HG03378 (cell line): ENCODE measurements at regions not wholly inside any gene's neighbourhood (a gene's known extent, or its start where the extent isn't known, plus 50 kb on each side); places are given as distances from the start of the nearest gene placed in this dataset.

Experiments
- ATAC-seq: cut with Tn5 transposase; IDR thresholded peaks from one replicate; pipeline ENCODE4 v1.9.1; 2021; ENCODE audit warnings: mild to moderate bottlenecking, moderate library complexity; ENCODE audit not compliant: unreplicated experiment

- no peak for ATAC-seq
Observed at GRCh38 chr2:9681427-9681817, 50.6 kb upstream of the YWHAQ start.

DNA sequence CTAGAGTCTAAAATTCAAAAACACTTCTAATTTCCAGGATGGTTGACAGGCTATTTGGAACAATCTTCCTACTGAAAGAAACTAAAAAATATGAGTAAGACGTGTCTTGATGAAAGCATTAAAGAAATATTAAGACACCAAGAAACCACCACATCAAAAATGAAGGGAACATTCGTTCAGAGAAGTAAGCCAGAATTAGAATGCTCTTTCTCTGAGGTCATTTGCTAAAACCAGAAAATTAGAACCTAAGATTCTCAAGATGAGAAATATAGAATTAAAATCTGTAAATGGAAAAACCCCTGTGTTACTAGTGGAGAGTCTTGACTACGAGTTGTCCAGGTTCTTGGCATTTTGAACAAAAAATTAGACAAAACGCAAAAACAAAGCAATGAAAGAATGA lies 54.8 kb upstream of the YWHAQ start:
- no peak for ATAC-seq

DNA sequence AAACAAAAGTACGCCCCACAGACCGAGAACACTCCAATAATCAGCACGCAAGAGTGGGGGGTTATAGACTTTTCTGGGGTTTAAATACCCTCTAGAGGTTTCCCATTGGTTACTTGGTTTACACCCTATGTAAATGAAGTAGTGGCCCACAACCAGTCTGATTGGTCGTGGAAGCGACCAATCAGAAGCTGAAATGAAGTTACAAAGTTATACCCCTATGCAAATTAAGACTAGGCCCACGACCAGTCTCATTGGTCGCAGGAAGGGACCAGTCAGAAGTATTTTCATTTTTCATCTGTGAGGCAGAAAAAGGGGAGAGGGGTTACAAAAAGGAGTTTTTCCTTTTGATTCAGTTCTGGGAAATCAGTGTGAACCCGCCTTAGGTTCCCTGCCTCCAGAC lies 55.3 kb upstream of the YWHAQ start:
- ATAC-seq = no peak

- no peak for ATAC-seq
Observed at GRCh38 chr2:9690252-9690651, 59.5 kb upstream of the YWHAQ start.

GRCh38 chr2:9690716-9691498 lies 60.1 kb upstream of the YWHAQ start:
- no peak for ATAC-seq

- no peak for ATAC-seq
Observed at GRCh38 chr2:9692456-9693195, 61.8 kb upstream of the YWHAQ start.

- ATAC-seq = no peak
Observed at GRCh38 chr2:9693196-9693491, 62.3 kb upstream of the YWHAQ start.

GRCh38 chr2:9693646-9694045 lies 62.8 kb upstream of the YWHAQ start:
- ATAC-seq = no peak

- no peak for ATAC-seq
Observed at GRCh38 chr2:9694661-9695234, 64.0 kb upstream of the YWHAQ start.

- no peak for ATAC-seq
Observed at GRCh38 chr2:9695941-9696340, 65.1 kb upstream of the YWHAQ start.

DNA sequence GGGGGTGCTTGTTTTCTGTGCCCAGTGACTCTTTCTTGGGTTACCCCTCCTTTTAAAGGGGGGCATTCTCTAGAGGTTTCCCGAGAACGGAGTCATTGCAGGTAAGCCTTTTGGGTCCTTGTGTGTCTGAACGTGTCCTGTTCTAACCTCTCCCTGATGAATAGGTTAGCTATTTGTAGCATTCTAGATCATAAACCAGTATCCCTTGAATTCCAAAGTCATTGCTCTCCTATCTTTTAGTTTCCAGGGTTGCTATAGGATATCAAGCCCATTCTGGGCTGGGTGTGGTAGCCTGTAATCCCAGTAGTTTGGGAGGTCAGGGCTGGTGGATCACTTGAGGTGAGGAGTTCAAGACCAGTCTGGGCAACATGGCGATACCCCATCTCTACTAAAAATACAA lies 65.9 kb upstream of the YWHAQ start:
- no peak for ATAC-seq

DNA sequence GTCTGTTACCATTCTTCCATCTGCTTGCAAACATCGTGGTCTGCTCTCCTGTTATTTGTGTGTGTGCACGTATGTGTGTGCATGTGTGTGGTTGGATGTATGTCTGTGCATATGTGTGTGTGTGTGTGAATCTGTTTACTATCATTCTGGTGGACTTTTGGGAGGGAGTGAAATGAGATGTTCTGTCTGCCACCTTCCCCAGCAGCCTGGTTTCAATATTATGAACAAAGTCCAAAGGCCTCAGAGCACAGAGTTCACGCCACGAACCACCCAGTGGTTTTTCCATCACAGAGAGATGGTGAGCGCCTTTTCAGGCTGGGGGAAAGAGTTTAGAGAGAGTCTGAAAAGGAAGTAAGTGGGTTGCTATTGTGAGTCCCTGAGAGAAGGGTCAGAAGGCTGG lies 67.1 kb upstream of the YWHAQ start:
- no peak for ATAC-seq

GRCh38 chr2:9699139-9700108 lies 68.6 kb upstream of the YWHAQ start:
- no peak for ATAC-seq

DNA sequence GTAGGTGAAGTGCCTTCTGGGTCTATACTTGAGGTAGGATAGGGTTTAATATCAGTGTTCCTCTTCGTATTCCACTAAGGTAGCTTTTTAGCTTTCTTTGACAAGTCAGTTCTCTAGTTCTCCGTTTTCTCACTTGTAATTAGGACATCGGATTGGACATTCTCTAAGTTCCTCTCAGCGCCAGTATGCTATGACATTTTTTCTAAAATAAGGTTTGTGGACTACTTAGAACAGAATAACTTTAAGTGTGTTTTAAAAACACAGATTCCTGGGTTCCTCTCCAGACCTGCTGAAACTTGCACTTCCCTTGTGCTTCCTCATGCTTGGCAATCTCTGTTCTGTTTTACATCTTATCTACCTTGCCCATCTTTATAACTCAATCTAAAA lies 69.3 kb upstream of the YWHAQ start:
- no peak for ATAC-seq

- no peak for ATAC-seq
Observed at GRCh38 chr2:9702604-9703084, 71.8 kb upstream of the YWHAQ start.

DNA sequence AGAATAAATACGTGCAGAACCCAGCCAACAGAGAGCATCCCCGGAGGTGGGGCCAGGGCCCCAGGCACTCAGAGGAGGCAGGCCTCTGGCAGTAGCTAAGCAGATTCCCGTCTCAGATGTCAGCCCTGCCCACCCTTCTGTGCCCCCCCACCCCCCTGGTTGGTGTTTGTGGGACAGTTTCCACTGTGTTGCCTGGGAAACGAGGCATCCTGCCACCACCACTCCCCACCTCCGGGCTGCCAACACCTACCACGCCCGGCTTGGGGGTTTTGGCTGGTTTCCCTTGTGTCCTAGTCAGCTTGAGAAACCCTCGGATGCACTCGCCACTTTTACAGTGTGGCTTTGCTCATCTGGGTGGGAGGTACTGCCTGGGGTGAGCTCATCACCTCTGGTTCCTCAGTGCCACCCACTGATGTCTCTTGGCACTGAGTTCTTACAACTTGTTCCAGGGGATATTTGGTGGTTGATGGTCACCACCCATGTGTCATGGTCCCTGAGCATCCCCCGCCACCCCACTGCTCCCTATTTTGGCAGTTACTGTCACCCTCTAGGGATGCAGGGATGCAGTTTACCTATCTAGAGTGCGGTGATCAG lies 72.4 kb upstream of the YWHAQ start:
- ATAC-seq = no peak

DNA sequence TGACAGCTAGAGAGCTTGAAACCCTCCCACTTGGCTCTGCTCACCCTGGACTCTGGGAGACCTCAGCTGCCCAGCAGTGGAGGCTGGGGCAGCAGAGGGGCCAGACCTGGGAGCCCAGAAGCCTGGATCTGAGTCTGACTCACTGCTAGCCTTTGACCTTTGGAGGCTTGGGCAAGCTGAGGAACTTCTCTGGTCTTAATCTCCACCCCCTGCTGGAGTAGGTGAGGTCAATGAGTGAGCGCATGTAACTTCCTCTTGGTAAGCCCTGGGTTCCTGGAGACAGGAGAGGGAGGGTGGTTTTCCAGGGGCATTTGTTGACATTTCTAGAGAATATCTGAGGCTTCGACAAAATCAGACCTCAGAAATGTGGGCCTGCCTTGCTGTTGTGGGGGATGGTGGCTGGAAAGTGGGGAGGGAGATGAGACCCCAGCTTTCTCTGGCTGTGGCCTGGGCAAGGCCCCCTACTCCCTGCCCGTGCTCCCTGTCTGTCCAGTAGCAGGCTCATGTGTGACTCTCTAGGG lies 73.0 kb upstream of the YWHAQ start:
- ATAC-seq = no peak

DNA sequence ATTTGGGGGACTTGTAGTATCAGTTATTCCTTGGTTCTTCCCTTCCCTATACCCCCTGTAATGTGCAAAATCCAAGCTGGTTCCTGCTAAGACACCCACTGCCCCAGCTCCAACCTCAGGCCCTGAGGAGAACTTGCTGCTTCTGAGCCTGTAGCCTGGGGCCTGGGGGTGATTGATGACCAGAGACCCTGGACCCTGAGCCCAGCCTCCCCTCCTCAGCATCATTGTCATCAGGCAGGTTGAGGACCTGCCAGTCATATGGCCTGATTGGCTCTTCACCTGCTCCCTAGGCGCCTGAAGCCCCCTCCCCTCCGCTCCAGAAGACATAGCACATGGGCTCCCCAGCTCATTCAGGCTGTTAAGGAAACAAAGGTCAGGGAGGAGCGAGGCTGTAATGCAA lies 73.8 kb upstream of the YWHAQ start:
- ATAC-seq = no peak

- ATAC-seq = no peak
Observed at GRCh38 chr2:9705196-9705595, 74.4 kb upstream of the YWHAQ start.

DNA sequence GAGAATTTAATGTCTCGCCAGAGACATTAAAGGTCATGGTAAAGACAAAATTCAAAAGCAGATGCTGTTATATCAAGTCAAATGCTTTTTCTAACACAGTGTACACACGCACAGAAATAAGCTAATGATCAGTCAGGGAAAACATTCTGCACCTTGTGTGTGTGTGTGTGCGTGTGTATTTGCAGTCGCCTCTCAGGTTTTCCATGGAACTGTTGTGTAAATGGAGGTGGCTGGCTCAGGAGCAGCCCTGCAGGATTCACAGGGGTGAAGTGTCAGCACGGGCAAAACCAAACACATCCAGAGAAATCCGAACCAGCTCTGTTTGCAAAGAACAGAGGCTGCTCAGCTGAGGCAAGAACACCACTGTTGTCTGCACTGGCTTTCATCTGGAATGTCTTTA lies 76.2 kb upstream of the YWHAQ start:
- no peak for ATAC-seq
